Progenitor cell of endocrine pancreas (in vitro differentiated cells): ENCODE measurements at regions not wholly inside any gene's neighbourhood (a gene's known extent, or its start where the extent isn't known, plus 50 kb on each side); places are given as distances from the start of the nearest gene placed in this dataset.

Experiments used
- DNase-seq: peaks from one replicate; pipeline ENCODE4 v3.0.0; 2021; ENCODE audit warnings: low spot score; ENCODE audit not compliant: unreplicated experiment
- H3K27ac Mint-ChIP-seq: 2 replicates; pipeline ENCODE4 v1.8.0; 2021; ENCODE audit warnings: mild to moderate bottlenecking, moderate library complexity, mixed read lengths
- H3K27me3 Mint-ChIP-seq: 2 replicates; pipeline ENCODE4 v1.8.0; 2021; ENCODE audit warnings: mixed read lengths
- H3K36me3 Mint-ChIP-seq: 2 replicates; pipeline ENCODE4 v1.8.0; 2022; ENCODE audit warnings: mixed read lengths; ENCODE audit not compliant: insufficient read depth
- H3K4me1 Mint-ChIP-seq: 2 replicates; pipeline ENCODE4 v1.8.0; 2021; ENCODE audit warnings: low read depth, mixed read lengths
- H3K4me3 Mint-ChIP-seq: 2 replicates; pipeline ENCODE4 v1.8.0; 2021; ENCODE audit warnings: low read depth, mild to moderate bottlenecking, moderate library complexity, mixed read lengths
- H3K9me3 Mint-ChIP-seq: 2 replicates; pipeline ENCODE4 v1.8.0; 2021; ENCODE audit warnings: low read depth, mixed read lengths
- TF ChIP-seq, protein P1 (sequence below): fragments of 200-600 bp; sonication (generic); IDR thresholded peaks from one replicate; pipeline ENCODE4 v1.5.0; 2021; ENCODE audit warnings: antibody characterized with exemption, mild to moderate bottlenecking; ENCODE audit not compliant: unreplicated experiment

GRCh38 chrX:63470506-63470905 lies 119.4 kb upstream of the SPIN4 start:
- Mint-ChIP-seq H3K4me3 (no peak overlapping the region), H3K27ac (no peak overlapping the region), H3K27me3 (no peaks in the 10 kb centered on the region), H3K4me1 (no peaks in the 10 kb centered on the region), H3K9me3 (peaks cover 43% of the 10 kb centered on the region), H3K36me3 (peaks cover 25% of the 10 kb centered on the region)
- TF ChIP-seq, protein P1, sequence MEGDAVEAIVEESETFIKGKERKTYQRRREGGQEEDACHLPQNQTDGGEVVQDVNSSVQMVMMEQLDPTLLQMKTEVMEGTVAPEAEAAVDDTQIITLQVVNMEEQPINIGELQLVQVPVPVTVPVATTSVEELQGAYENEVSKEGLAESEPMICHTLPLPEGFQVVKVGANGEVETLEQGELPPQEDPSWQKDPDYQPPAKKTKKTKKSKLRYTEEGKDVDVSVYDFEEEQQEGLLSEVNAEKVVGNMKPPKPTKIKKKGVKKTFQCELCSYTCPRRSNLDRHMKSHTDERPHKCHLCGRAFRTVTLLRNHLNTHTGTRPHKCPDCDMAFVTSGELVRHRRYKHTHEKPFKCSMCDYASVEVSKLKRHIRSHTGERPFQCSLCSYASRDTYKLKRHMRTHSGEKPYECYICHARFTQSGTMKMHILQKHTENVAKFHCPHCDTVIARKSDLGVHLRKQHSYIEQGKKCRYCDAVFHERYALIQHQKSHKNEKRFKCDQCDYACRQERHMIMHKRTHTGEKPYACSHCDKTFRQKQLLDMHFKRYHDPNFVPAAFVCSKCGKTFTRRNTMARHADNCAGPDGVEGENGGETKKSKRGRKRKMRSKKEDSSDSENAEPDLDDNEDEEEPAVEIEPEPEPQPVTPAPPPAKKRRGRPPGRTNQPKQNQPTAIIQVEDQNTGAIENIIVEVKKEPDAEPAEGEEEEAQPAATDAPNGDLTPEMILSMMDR = no peak
- no peak for DNase-seq

DNA sequence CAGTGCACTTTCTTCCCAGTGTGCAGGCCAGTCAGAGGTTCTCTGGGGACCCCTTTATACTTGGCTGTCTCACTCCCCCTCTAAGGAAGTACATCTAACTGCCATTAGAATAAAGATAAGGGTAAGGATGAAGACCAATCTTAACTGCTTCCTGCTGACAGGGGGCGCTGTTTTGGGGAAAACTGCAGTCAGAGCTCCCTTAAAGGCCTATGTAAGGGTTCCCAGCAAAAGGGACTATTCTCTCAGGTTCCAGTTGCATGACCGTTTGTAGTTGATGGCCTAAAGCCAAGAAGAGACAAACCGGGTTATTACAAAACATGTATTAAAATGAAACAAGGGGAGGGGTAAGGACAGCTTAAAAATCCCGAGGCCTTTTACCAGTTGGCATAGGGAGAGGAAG lies 115.6 kb upstream of the SPIN4 start:
- H3K9me3 Mint-ChIP-seq = peaks cover 45% of the 10 kb centered on the region
- TF ChIP-seq, protein P1 = no peak

DNA sequence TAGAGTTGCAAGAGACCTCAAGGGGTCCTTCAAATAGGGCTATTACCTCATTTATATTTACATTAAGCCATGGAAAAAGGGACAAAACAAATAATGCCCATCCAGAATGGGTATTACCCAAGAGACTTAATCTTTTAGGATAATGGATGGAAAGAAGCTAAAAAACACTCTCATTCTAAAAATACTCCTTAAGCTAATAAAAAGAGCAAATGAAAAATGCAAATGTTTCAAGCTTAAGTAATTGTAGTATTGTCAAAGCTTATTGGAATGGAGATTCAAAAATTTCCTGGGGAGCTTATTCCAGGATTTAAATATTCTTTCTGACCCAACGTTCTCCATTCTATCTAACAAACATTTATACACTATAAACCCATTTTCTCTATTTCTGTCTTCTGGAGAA lies 107.8 kb upstream of the SPIN4 start:
- H3K9me3 Mint-ChIP-seq = peaks cover 43% of the 10 kb centered on the region
- H3K27ac Mint-ChIP-seq = no peak overlapping the region
- TF ChIP-seq, protein P1 = no peak

More for the DNA sequence above, 115.6 kb upstream of the SPIN4 start:
- Mint-ChIP-seq H3K4me3 (no peak overlapping the region), H3K27ac (no peak overlapping the region), H3K4me1 (no peaks in the 10 kb centered on the region), H3K36me3 (peaks cover 25% of the 10 kb centered on the region), H3K27me3 (no peaks in the 10 kb centered on the region)
- no peak for DNase-seq

DNA sequence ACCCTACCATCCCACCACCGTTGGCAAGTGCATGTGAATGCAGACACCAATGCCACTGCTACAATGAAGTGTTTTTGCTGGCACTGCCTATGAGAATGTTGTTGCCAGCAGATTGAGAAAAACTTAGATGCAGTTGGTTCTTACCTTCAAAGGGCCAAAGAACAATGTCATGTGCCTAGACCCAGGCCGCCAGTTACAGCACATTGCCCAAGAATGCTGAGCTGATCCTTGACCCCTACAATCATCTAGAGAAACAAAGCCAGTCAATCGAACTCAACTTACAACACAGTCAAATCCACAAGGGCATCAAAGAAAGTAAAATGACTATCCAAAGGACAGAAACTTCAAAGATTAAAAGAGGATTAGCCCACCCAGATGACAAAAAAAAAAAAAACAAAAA lies 102.4 kb upstream of the SPIN4 start:
- no peaks in the 10 kb centered on the region for H3K27me3 Mint-ChIP-seq

More for the DNA sequence above, 107.8 kb upstream of the SPIN4 start:
- Mint-ChIP-seq H3K27me3 (no peaks in the 10 kb centered on the region), H3K4me3 (no peak overlapping the region), H3K4me1 (no peaks in the 10 kb centered on the region), H3K36me3 (peaks cover 16% of the 10 kb centered on the region)
- DNase-seq = no peak

DNA sequence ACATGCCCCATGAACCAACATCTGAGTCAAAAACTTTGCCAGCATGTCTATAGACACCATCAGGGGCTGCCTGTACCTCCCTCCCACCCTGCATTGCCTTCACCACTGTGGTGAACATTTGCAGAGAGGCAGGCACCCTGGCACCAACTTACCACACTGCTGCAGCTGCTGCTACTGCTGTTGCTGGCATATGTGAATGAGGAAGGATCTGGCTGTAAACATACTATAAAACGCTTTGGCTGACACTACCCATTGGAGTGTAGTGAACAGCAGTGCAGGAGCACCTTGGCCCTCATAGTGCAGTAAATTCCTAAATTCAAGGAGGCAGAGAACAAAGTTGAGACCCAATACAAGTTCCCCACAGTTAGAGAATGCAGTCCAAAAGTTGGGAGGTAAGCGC lies 90.6 kb upstream of the SPIN4 start:
- Mint-ChIP-seq H3K27me3 (no peaks in the 10 kb centered on the region), H3K36me3 (peaks cover 10% of the 10 kb centered on the region), H3K4me3 (no peak overlapping the region), H3K4me1 (no peaks in the 10 kb centered on the region), H3K9me3 (peaks cover 49% of the 10 kb centered on the region), H3K27ac (no peak overlapping the region)
- TF ChIP-seq, protein P1 = no peak
- DNase-seq = no peak

More for the DNA sequence above, 102.4 kb upstream of the SPIN4 start:
- Mint-ChIP-seq H3K27ac (no peak overlapping the region), H3K4me3 (no peak overlapping the region), H3K9me3 (peaks cover 70% of the 10 kb centered on the region), H3K36me3 (peaks cover 41% of the 10 kb centered on the region), H3K4me1 (no peaks in the 10 kb centered on the region)
- TF ChIP-seq, protein P1 = no peak
- no peak for DNase-seq
